ENCODE measurements at regions not wholly inside any gene's neighbourhood (a gene's known extent, or its start where the extent isn't known, plus 50 kb on each side); places are given as distances from the start of the nearest gene placed in this dataset.

DNA sequence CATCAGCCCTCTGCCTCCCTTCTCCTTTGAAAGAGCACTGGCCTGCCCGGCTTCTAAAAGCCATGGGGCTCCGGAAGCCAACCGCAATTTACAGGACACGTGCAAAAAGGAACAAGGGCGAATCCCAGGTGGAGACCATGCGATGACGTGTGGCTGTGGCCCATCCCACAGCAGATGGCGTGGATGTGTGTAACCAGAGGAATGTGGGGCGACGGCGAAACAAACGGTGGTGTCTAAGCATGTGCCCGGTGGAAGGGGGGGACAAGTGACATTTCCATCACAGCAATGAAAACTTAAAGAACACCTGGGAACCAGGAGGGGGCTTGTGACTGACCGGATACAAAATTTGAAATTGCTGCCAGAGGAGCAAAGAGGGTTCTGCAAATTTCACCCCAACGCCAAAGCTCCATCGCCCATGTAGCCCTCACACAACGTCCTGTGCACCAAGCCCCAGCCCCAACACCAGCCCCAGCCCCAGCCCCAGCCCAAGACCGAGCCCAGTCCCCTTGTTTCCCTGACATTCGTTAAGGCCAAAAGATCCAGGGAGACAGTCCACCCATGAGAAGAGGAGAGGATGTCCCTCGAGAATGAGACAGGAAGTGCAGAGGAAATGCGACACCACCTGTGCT is 159.7 kb upstream of the ZNF337 start:
- TF ChIP-seq, protein P1, sequence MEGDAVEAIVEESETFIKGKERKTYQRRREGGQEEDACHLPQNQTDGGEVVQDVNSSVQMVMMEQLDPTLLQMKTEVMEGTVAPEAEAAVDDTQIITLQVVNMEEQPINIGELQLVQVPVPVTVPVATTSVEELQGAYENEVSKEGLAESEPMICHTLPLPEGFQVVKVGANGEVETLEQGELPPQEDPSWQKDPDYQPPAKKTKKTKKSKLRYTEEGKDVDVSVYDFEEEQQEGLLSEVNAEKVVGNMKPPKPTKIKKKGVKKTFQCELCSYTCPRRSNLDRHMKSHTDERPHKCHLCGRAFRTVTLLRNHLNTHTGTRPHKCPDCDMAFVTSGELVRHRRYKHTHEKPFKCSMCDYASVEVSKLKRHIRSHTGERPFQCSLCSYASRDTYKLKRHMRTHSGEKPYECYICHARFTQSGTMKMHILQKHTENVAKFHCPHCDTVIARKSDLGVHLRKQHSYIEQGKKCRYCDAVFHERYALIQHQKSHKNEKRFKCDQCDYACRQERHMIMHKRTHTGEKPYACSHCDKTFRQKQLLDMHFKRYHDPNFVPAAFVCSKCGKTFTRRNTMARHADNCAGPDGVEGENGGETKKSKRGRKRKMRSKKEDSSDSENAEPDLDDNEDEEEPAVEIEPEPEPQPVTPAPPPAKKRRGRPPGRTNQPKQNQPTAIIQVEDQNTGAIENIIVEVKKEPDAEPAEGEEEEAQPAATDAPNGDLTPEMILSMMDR (IDR thresholded peaks at IDR 0.05; ENCODE audit: extremely low read depth in 1 of 2, insufficient read depth in 1 of 2, low read depth in 1 of 2, low read length in 2 of 2) = no peak
- no peak for TF ChIP-seq JUN (IDR thresholded peaks at IDR 0.05; ENCODE audit: borderline replicate concordance, insufficient read depth, insufficient read length, low read depth)
- TF ChIP-seq POLR2AphosphoS5 (IDR thresholded peaks at IDR 0.05; ENCODE audit: insufficient read depth, low read depth, low read length) = no peak
- no peak for TF ChIP-seq POLR2A (IDR thresholded peaks at IDR 0.05; ENCODE audit: low read depth, low read length)
- TF ChIP-seq, protein P2, sequence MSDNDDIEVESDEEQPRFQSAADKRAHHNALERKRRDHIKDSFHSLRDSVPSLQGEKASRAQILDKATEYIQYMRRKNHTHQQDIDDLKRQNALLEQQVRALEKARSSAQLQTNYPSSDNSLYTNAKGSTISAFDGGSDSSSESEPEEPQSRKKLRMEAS (IDR thresholded peaks at IDR 0.05; ENCODE audit: insufficient read depth, insufficient read length) = no peak
- no peak for TF ChIP-seq EZH2 (IDR thresholded peaks at IDR 0.05; ENCODE audit: borderline replicate concordance, low read depth, low read length, severe bottlenecking)
- TF ChIP-seq MYC (IDR thresholded peaks at IDR 0.05; ENCODE audit: low read depth, low read length) = no peak
- TF ChIP-seq GATA2 (IDR thresholded peaks at IDR 0.05; ENCODE audit: insufficient read depth, insufficient read length, low read depth, low read length) = no peak
